Spleen (tissue), 7 donors: ENCODE measurements at regions not wholly inside any gene's neighbourhood (a gene's known extent, or its start where the extent isn't known, plus 50 kb on each side); places are given as distances from the start of the nearest gene placed in this dataset.

Experiments used
- POLR2A ChIP-seq, 3 donors: fragments of 450-650 bp; IDR thresholded peaks; one replicate each; pipeline ENCODE4 v1.5.1; 2017; ENCODE audit warnings: antibody characterized with exemption in 3 of 3, mild to moderate bottlenecking in 1 of 3
- TF ChIP-seq, protein P1 (sequence below), 11 experiments: fragments of 200-600 bp in 7 of 11; fragments of 450-650 bp in 4 of 11; sonication (generic) in 4 of 11; IDR thresholded peaks in 8 of 11; conservative IDR thresholded peaks in 3 of 11; 1 replicate in 7 of 11; 2 replicates in 4 of 11; pipeline versions ENCODE4 v1.4.0 to v1.8.0; 2016 to 2021; ENCODE audit warnings: antibody characterized with exemption in 11 of 11, inconsistent platforms in 4 of 11, mild to moderate bottlenecking in 1 of 11
- donor health status: DM: no; HTN: no; CAD: no; lungs with moderate emphysema.
- donor health status: DM: no; HTN: no; CAD: no.
- donor health status: DM: no; HTN: no; CAD: no.

GRCh38 chr4:41323706-41324105 lies 67.0 kb downstream of the UCHL1 start:
- TF ChIP-seq, protein P1, sequence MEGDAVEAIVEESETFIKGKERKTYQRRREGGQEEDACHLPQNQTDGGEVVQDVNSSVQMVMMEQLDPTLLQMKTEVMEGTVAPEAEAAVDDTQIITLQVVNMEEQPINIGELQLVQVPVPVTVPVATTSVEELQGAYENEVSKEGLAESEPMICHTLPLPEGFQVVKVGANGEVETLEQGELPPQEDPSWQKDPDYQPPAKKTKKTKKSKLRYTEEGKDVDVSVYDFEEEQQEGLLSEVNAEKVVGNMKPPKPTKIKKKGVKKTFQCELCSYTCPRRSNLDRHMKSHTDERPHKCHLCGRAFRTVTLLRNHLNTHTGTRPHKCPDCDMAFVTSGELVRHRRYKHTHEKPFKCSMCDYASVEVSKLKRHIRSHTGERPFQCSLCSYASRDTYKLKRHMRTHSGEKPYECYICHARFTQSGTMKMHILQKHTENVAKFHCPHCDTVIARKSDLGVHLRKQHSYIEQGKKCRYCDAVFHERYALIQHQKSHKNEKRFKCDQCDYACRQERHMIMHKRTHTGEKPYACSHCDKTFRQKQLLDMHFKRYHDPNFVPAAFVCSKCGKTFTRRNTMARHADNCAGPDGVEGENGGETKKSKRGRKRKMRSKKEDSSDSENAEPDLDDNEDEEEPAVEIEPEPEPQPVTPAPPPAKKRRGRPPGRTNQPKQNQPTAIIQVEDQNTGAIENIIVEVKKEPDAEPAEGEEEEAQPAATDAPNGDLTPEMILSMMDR (IDR thresholded peaks at IDR 0.05 in 8 of 11, conservative IDR thresholded peaks at IDR 0.05 in 3 of 11) = no peak
- no peak for TF ChIP-seq POLR2A (IDR thresholded peaks at IDR 0.05)
